GM12801 (cell line): ENCODE measurements at regions not wholly inside any gene's neighbourhood (a gene's known extent, or its start where the extent isn't known, plus 50 kb on each side); places are given as distances from the start of the nearest gene placed in this dataset.

Source experiments
- TF ChIP-seq, protein P1 (sequence below): IDR thresholded peaks from one replicate; pipeline ENCODE4 v1.5.1; 2011; ENCODE audit warnings: control low read depth; ENCODE audit not compliant: insufficient read length; ENCODE audit errors: extremely low read depth

GRCh38 chr1:221810406-221810805 is 68.5 kb upstream of the DUSP10 start:
- TF ChIP-seq, protein P1, sequence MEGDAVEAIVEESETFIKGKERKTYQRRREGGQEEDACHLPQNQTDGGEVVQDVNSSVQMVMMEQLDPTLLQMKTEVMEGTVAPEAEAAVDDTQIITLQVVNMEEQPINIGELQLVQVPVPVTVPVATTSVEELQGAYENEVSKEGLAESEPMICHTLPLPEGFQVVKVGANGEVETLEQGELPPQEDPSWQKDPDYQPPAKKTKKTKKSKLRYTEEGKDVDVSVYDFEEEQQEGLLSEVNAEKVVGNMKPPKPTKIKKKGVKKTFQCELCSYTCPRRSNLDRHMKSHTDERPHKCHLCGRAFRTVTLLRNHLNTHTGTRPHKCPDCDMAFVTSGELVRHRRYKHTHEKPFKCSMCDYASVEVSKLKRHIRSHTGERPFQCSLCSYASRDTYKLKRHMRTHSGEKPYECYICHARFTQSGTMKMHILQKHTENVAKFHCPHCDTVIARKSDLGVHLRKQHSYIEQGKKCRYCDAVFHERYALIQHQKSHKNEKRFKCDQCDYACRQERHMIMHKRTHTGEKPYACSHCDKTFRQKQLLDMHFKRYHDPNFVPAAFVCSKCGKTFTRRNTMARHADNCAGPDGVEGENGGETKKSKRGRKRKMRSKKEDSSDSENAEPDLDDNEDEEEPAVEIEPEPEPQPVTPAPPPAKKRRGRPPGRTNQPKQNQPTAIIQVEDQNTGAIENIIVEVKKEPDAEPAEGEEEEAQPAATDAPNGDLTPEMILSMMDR: no peak

GRCh38 chr1:221809091-221810029 is 67.5 kb upstream of the DUSP10 start:
- TF ChIP-seq, protein P1: no peak

DNA sequence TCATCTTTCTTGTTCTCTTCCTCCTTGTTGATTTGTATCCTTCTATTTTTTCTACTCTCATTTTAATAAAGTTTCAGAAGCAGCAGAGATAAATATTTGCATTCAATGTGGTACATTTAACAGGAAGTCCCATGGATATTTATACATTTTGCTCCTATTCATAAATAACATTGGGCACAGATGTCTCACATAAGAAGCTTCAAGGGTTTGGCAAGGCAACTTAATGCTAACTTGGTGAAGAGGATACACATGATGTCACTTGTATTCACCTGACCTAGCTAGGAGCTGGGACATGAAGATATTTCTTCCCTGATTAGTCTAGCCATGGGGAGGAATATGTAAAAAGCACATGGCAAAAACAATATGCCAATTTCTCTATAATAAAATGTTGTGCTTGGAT is 65.1 kb upstream of the DUSP10 start:
- TF ChIP-seq, protein P1: no peak

GRCh38 chr1:221806236-221806635 is 64.3 kb upstream of the DUSP10 start:
- TF ChIP-seq, protein P1: no peak

DNA sequence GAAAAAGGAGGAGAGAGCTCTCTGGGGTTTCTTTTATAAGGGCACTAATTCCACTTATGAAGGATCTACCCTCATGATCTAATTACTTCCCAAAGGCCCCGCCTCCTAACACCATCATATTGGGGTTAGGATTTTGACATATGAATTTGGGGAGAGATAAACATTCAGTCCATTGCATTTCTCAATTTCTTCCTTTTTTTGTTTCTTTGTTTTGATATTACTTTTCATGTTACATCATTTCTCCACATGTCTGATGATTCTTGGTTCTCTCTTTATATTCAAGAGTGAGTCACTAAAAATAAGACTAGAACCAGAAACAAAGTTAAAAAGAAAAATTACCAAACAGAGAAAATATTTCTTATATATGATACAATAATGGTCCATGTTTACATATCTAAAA is 63.2 kb upstream of the DUSP10 start:
- TF ChIP-seq, protein P1: no peak

- TF ChIP-seq, protein P1: no peak
These were observed 62.4 kb upstream of the DUSP10 start for GRCh38 chr1:221804303-221804702.

GRCh38 chr1:221801773-221802516 is 60.1 kb upstream of the DUSP10 start:
- TF ChIP-seq, protein P1: no peak
